H1 (cell line): ENCODE measurements at regions not wholly inside any gene's neighbourhood (a gene's known extent, or its start where the extent isn't known, plus 50 kb on each side); places are given as distances from the start of the nearest gene placed in this dataset.

Experiments
- CTCF ChIA-PET: fragments of 300-600 bp; sonication (Branson Sonifier 250); formaldehyde crosslinking; loops from one replicate; lab custom pipeline; 2021; ENCODE audit not compliant: partially characterized antibody; lab: Charles Lee
- POLR2A ChIA-PET: fragments of 300-600 bp; sonication (Branson Sonifier 250); formaldehyde crosslinking; loops from one replicate; lab custom pipeline; 2021; ENCODE audit warnings: inconsistent platforms; ENCODE audit not compliant: partially characterized antibody; lab: Charles Lee
- DNase-seq, 2 experiments: peaks; one replicate each; pipeline versions ENCODE4 v3.0.0 to v3.0.0-alpha.2; 2010 to 2022; ENCODE audit warnings: low spot score in 2 of 2, low read depth in 1 of 2, mixed read lengths in 1 of 2
- FAIRE-seq: peaks from 2 replicates; lab custom pipeline; 2011; peaks lifted over from hg19 to GRCh38; lab: Jason Lieb, UNC
- H2AFZ ChIP-seq: 2 replicates; pipeline ENCODE4 v1.8.1; 2012; ENCODE audit warnings: low read length, inconsistent platforms
- H2AK5ac ChIP-seq: 2 replicates; pipeline ENCODE4 v1.6.1; 2013; ENCODE audit warnings: low read depth, low read length
- H2BK120ac ChIP-seq: replicated peaks from 2 replicates; pipeline ENCODE3; 2013; ENCODE audit warnings: low read depth, low read length, inconsistent platforms
- H2BK12ac ChIP-seq: 2 replicates; pipeline ENCODE4 v1.6.1; 2013; ENCODE audit warnings: low read depth, low read length
- H2BK15ac ChIP-seq: 2 replicates; pipeline ENCODE4 v1.6.1; 2013; ENCODE audit warnings: low read length
- H2BK20ac ChIP-seq: 2 replicates; pipeline ENCODE4 v1.6.1; 2013; ENCODE audit warnings: low read length
- H2BK5ac ChIP-seq: 2 replicates; pipeline ENCODE4 v1.6.1; 2013; ENCODE audit warnings: low read depth, low read length
- H3K14ac ChIP-seq: 2 replicates; pipeline ENCODE4 v1.6.1; 2013; ENCODE audit warnings: inconsistent platforms; ENCODE audit not compliant: insufficient read length
- H3K18ac ChIP-seq: 2 replicates; pipeline ENCODE4 v1.6.1; 2013; ENCODE audit warnings: low read length; ENCODE audit errors: extremely low read depth
- H3K23ac ChIP-seq: 2 replicates; pipeline ENCODE4 v1.6.1; 2013; ENCODE audit warnings: inconsistent platforms; ENCODE audit not compliant: insufficient read length
- H3K23me2 ChIP-seq: 2 replicates; pipeline ENCODE4 v1.6.1; 2013; ENCODE audit warnings: low read depth, low read length
- H3K27ac ChIP-seq: 2 replicates; pipeline ENCODE4 v1.6.1; 2011; ENCODE audit warnings: low read depth, low read length, inconsistent platforms
- H3K27me3 ChIP-seq, 4 experiments: replicated peaks in 1 of 4; 1 replicate in 1 of 4; 2 replicates in 3 of 4; pipeline versions ENCODE4 v1.6.1 to v1.8.1; 2011 to 2013; ENCODE audit warnings: low read length in 3 of 4, mild to moderate bottlenecking in 3 of 4, inconsistent platforms in 2 of 4, mixed read lengths in 2 of 4, moderate library complexity in 1 of 4; ENCODE audit not compliant: control insufficient read depth in 3 of 4, insufficient read depth in 3 of 4; ENCODE audit errors: extremely low read depth in 1 of 4
- H3K36me3 ChIP-seq, 4 experiments: 2 replicates each; pipeline versions ENCODE4 v1.6.1 to v1.8.1; 2011 to 2013; ENCODE audit warnings: mild to moderate bottlenecking in 4 of 4, low read length in 3 of 4, moderate library complexity in 2 of 4, control low read depth in 1 of 4, inconsistent platforms in 1 of 4; ENCODE audit not compliant: insufficient read depth in 4 of 4, control insufficient read depth in 2 of 4
- H3K4ac ChIP-seq: replicated peaks from 2 replicates; pipeline ENCODE3; 2013; ENCODE audit warnings: low read length, low read depth, mixed read lengths, inconsistent platforms; ENCODE audit not compliant: insufficient read length
- H3K4me1 ChIP-seq, 4 experiments: replicated peaks in 1 of 4; 1 replicate in 1 of 4; 2 replicates in 3 of 4; pipeline versions ENCODE4 v1.6.1 to v1.8.1; 2011 to 2013; ENCODE audit warnings: low read length in 3 of 4, inconsistent platforms in 2 of 4, mixed read lengths in 1 of 4; ENCODE audit not compliant: insufficient read depth in 4 of 4, control insufficient read depth in 3 of 4
- H3K4me2 ChIP-seq, 2 experiments: 2 replicates each; pipeline versions ENCODE4 v1.6.1 to v1.8.1; 2011 to 2013; ENCODE audit warnings: low read depth in 2 of 2, low read length in 2 of 2, control low read depth in 1 of 2, inconsistent platforms in 1 of 2, mild to moderate bottlenecking in 1 of 2; ENCODE audit not compliant: insufficient read depth in 1 of 2
- H3K4me3 ChIP-seq, 4 experiments: fragments of 200-600, 300-600 bp in 1 of 4; sonication (generic), shearing (Covaris generic), sonication (Bioruptor Twin) in 1 of 4; 2 replicates each; pipeline versions ENCODE4 v1.5.1 to v1.8.1; 2011 to 2016; ENCODE audit warnings: low read length in 4 of 4, low read depth in 3 of 4, control low read depth in 2 of 4, inconsistent platforms in 2 of 4, mild to moderate bottlenecking in 2 of 4, mixed read lengths in 1 of 4, moderate library complexity in 1 of 4; ENCODE audit not compliant: insufficient read depth in 2 of 4; ENCODE audit errors: extremely low read depth in 1 of 4
- H3K56ac ChIP-seq: replicated peaks from 2 replicates; pipeline ENCODE3; 2013; ENCODE audit warnings: low read depth, mild to moderate bottlenecking, mixed read lengths, low read length, inconsistent platforms; ENCODE audit not compliant: insufficient read length
- H3K79me1 ChIP-seq: 2 replicates; pipeline ENCODE4 v1.6.1; 2013; ENCODE audit warnings: low read depth, low read length, control low read depth
- H3K79me2 ChIP-seq, 2 experiments: 2 replicates each; pipeline versions ENCODE4 v1.6.1 to v1.8.1; 2012 to 2013; ENCODE audit warnings: low read length in 2 of 2, mild to moderate bottlenecking in 2 of 2, inconsistent platforms in 1 of 2; ENCODE audit not compliant: insufficient read depth in 2 of 2, control insufficient read depth in 1 of 2
- H3K9ac ChIP-seq, 4 experiments: replicated peaks in 1 of 4; 1 replicate in 1 of 4; 2 replicates in 3 of 4; pipeline versions ENCODE4 v1.6.1 to v1.8.1; 2011 to 2013; ENCODE audit warnings: low read depth in 3 of 4, low read length in 3 of 4, control low read depth in 2 of 4, mild to moderate bottlenecking in 2 of 4, moderate library complexity in 2 of 4, inconsistent platforms in 1 of 4; ENCODE audit errors: extremely low read depth in 1 of 4
- H3K9me3 ChIP-seq, 2 experiments: 2 replicates each; pipeline versions ENCODE4 v1.6.1 to v1.8.1; 2012 to 2013; ENCODE audit warnings: mild to moderate bottlenecking in 2 of 2, moderate library complexity in 2 of 2, control low read depth in 1 of 2, inconsistent platforms in 1 of 2, low read depth in 1 of 2, low read length in 1 of 2, mixed read lengths in 1 of 2; ENCODE audit not compliant: insufficient read depth in 2 of 2
- H4K20me1 ChIP-seq, 2 experiments: replicated peaks in 1 of 2; 2 replicates each; pipeline versions ENCODE3 to v1.8.1; 2011 to 2013; ENCODE audit warnings: inconsistent platforms in 2 of 2, low read length in 2 of 2, mild to moderate bottlenecking in 1 of 2; ENCODE audit not compliant: insufficient read depth in 2 of 2, control insufficient read depth in 1 of 2
- H4K5ac ChIP-seq: 2 replicates; pipeline ENCODE4 v1.6.1; 2013; ENCODE audit warnings: low read length, low read depth, mixed read lengths, inconsistent platforms; ENCODE audit not compliant: insufficient read length
- H4K8ac ChIP-seq: 2 replicates; pipeline ENCODE4 v1.8.0; 2013; ENCODE audit warnings: mild to moderate bottlenecking, moderate library complexity, low read length, inconsistent platforms; ENCODE audit not compliant: insufficient read depth; ENCODE audit errors: extremely low read depth
- H4K91ac ChIP-seq: replicated peaks from 2 replicates; pipeline ENCODE3; 2013; ENCODE audit warnings: low read length, mixed read lengths, inconsistent platforms; ENCODE audit not compliant: insufficient read length
- BACH1 ChIP-seq: IDR thresholded peaks from 2 replicates; pipeline ENCODE4 v1.6.1; 2012; ENCODE audit warnings: low read length, improper control_type of control experiment
- CBX5 ChIP-seq: fragments of 300-800, 300-1000 bp; sonication (generic); IDR thresholded peaks from 2 replicates; pipeline ENCODE4 v1.7.1; 2016; ENCODE audit warnings: antibody characterized with exemption, low read length, low read depth
- CBX8 ChIP-seq: fragments of 300-800, 300-1000 bp; sonication (generic); IDR thresholded peaks from 2 replicates; pipeline ENCODE4 v1.7.1; 2016; ENCODE audit warnings: low read depth, low read length, borderline replicate concordance
- CREB1 ChIP-seq: IDR thresholded peaks from 2 replicates; pipeline ENCODE4 v1.6.1; 2012; ENCODE audit warnings: inconsistent platforms
- EP300 ChIP-seq, 2 experiments: IDR thresholded peaks; 1 replicate in 1 of 2; 2 replicates in 1 of 2; pipeline ENCODE4 v1.6.1; 2011 to 2012; ENCODE audit warnings: low read depth in 2 of 2, low read length in 2 of 2, mild to moderate bottlenecking in 2 of 2, borderline replicate concordance in 1 of 2, inconsistent platforms in 1 of 2, moderate library complexity in 1 of 2
- KDM1A ChIP-seq: fragments of 200-600, 300-600 bp; sonication (generic); IDR thresholded peaks from 2 replicates; pipeline ENCODE4 v1.7.1; 2016; ENCODE audit warnings: mild to moderate bottlenecking, low read length, borderline replicate concordance
- RNF2 ChIP-seq: fragments of 200-900, 300-1000 bp; sonication (generic); IDR thresholded peaks from 2 replicates; pipeline ENCODE4 v1.7.1; 2016; ENCODE audit warnings: borderline replicate concordance, low read depth, mild to moderate bottlenecking, antibody characterized with exemption, low read length; ENCODE audit not compliant: poor library complexity, severe bottlenecking; ENCODE audit errors: missing control alignments
- SAP30 ChIP-seq: fragments of 300-600 bp; sonication (generic); IDR thresholded peaks from 2 replicates; pipeline ENCODE4 v1.7.1; 2012; ENCODE audit warnings: low read length, moderate library complexity, mild to moderate bottlenecking, inconsistent platforms; ENCODE audit not compliant: insufficient read depth, insufficient replicate concordance
- SIN3A ChIP-seq, 2 experiments: IDR thresholded peaks in 1 of 2; conservative IDR thresholded peaks in 1 of 2; 2 replicates each; pipeline ENCODE4 v1.6.1; 2011 to 2012; ENCODE audit warnings: low read length in 2 of 2, improper control_type of control experiment in 1 of 2, low read depth in 1 of 2, mild to moderate bottlenecking in 1 of 2
- SUZ12 ChIP-seq: fragments of 200-600 bp; sonication (generic); IDR thresholded peaks from 2 replicates; pipeline ENCODE4 v1.6.1; 2012; ENCODE audit warnings: mild to moderate bottlenecking, inconsistent platforms, low read length, moderate library complexity, mixed read lengths
- TAF1 ChIP-seq: IDR thresholded peaks from 2 replicates; pipeline ENCODE4 v1.6.1; 2011; ENCODE audit warnings: mild to moderate bottlenecking, low read depth, low read length
- TAF7 ChIP-seq: optimal IDR thresholded peaks from 2 replicates; pipeline ENCODE3; 2011; ENCODE audit warnings: low read depth, mild to moderate bottlenecking, inconsistent platforms, low read length, moderate library complexity, borderline replicate concordance
- TCF12 ChIP-seq: IDR thresholded peaks from 2 replicates; pipeline ENCODE4 v1.6.1; 2011; ENCODE audit warnings: low read depth, mild to moderate bottlenecking, low read length
- TF ChIP-seq, protein P1 (sequence below): IDR thresholded peaks from 2 replicates; pipeline ENCODE4 v1.6.1; 2011; ENCODE audit warnings: low read length, improper control_type of control experiment

DNA sequence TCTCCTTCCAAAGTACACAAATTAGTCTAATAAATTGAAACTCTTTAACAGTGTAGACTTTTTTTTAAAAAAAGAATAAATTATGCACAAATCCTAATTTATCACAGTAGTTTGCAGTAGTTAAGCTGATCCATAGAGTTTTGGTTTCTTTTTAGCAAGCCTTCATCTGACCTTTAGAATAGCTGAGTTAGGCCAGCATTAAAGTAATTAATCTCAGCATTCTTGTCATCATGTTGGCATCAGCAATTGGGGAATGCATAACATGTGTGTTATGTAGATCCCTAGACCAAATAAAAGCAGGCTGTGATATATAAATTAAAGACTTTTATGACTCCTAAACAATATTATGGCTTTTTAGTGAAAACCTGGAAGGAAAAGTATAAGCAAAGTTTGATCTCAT, 426.5 kb upstream of the PABPC4L start:
- H3K18ac ChIP-seq = no peak overlapping the region
- no peaks in the 10 kb centered on the region for H3K23me2 ChIP-seq
- ChIA-PET CTCF (no interaction called here), POLR2A (no interaction called here)
- peak overlapping the region; percentile 49 for H2BK120ac ChIP-seq
- H2BK15ac ChIP-seq = no peak overlapping the region
- H3K56ac ChIP-seq = no peak overlapping the region
- H3K23ac ChIP-seq = no peak overlapping the region
- no peak overlapping the region for H2BK20ac ChIP-seq
- no peaks in the 10 kb centered on the region for H3K79me1 ChIP-seq
- H3K27me3 ChIP-seq = no peaks in the 10 kb centered on the region
- no peak overlapping the region for H3K9ac ChIP-seq
- H3K9me3 ChIP-seq = no peaks in the 10 kb centered on the region
- no peak overlapping the region for H3K4me2 ChIP-seq
- no peak overlapping the region for H3K27ac ChIP-seq
- no peaks in the 10 kb centered on the region for H4K20me1 ChIP-seq
- no peaks in the 10 kb centered on the region for H3K79me2 ChIP-seq
- H2AK5ac ChIP-seq = no peak overlapping the region
- DNase-seq = no peak
- no peak overlapping the region for H2AFZ ChIP-seq
- H2BK5ac ChIP-seq = no peak overlapping the region
- no peak for FAIRE-seq
- H2BK12ac ChIP-seq = 0 out of 2 replicates have a peak overlapping the region, but pooled peaks have one; percentile 92
- no peak overlapping the region for H3K4me3 ChIP-seq
- H4K8ac ChIP-seq = no peak overlapping the region
- no peak overlapping the region for H4K91ac ChIP-seq
- H3K4ac ChIP-seq = no peak overlapping the region
- no peak overlapping the region for H4K5ac ChIP-seq
- H3K4me1 ChIP-seq = peaks cover 0 to 13% (median 4%) of the 10 kb centered on the region in 4 experiments; a peak in 4 of 7 replicates
- H3K36me3 ChIP-seq = no peaks in the 10 kb centered on the region
- no peak overlapping the region for H3K14ac ChIP-seq
- TF ChIP-seq, protein P1, sequence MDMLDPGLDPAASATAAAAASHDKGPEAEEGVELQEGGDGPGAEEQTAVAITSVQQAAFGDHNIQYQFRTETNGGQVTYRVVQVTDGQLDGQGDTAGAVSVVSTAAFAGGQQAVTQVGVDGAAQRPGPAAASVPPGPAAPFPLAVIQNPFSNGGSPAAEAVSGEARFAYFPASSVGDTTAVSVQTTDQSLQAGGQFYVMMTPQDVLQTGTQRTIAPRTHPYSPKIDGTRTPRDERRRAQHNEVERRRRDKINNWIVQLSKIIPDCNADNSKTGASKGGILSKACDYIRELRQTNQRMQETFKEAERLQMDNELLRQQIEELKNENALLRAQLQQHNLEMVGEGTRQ = no peak
- TF ChIP-seq CBX5 (no peak), CREB1 (no peak), EP300 (IDR thresholded peaks at IDR 0.05; ENCODE audit: borderline replicate concordance in 1 of 2, low read depth in 2 of 2, low read length in 2 of 2) (no peak), SAP30 (no peak), KDM1A (no peak), TAF7 (no peak), BACH1 (no peak), RNF2 (no peak), SUZ12 (no peak), TCF12 (no peak), TAF1 (no peak), SIN3A (conservative IDR thresholded peaks at IDR 0.05 in 1 of 2, IDR thresholded peaks at IDR 0.05 in 1 of 2; ENCODE audit: low read depth in 1 of 2, low read length in 2 of 2) (no peak), CBX8 (no peak)
